Endothelial cell of umbilical vein (primary cell): ENCODE measurements at regions not wholly inside any gene's neighbourhood (a gene's known extent, or its start where the extent isn't known, plus 50 kb on each side); places are given as distances from the start of the nearest gene placed in this dataset.

Experiments
- EZH2 ChIP-seq: IDR thresholded peaks from 2 replicates; pipeline ENCODE4 v1.6.1; 2012; ENCODE audit warnings: borderline replicate concordance, low read depth, mild to moderate bottlenecking, moderate library complexity, low read length, inconsistent platforms; ENCODE audit not compliant: severe bottlenecking
- MYC ChIP-seq: IDR thresholded peaks from one replicate; pipeline ENCODE4 v1.6.1; 2011; ENCODE audit warnings: mild to moderate bottlenecking, low read depth, low read length
- POLR2A ChIP-seq: IDR thresholded peaks from 2 replicates; pipeline ENCODE4 v1.6.1; 2012; ENCODE audit warnings: low read depth, mild to moderate bottlenecking, control low read depth, low read length
- POLR2AphosphoS5 ChIP-seq: IDR thresholded peaks from 2 replicates; pipeline ENCODE4 v1.6.1; 2012; ENCODE audit warnings: low read depth, mild to moderate bottlenecking, control low read depth, low read length, moderate library complexity; ENCODE audit not compliant: insufficient read depth
- TF ChIP-seq, protein P1 (sequence below), 2 donors: IDR thresholded peaks; 1 replicate in 1 of 2; 2 replicates in 1 of 2; pipeline ENCODE4 v1.5.1; 2011; ENCODE audit warnings: low read length in 2 of 2, mild to moderate bottlenecking in 2 of 2, moderate library complexity in 2 of 2, control low read depth in 1 of 2, inconsistent platforms in 1 of 2, low read depth in 1 of 2; ENCODE audit not compliant: insufficient read depth in 1 of 2; ENCODE audit errors: extremely low read depth in 1 of 2
- TF ChIP-seq, protein P2 (sequence below): IDR thresholded peaks from 2 replicates; pipeline ENCODE4 v1.6.1; 2011; ENCODE audit not compliant: insufficient read depth, insufficient read length

DNA sequence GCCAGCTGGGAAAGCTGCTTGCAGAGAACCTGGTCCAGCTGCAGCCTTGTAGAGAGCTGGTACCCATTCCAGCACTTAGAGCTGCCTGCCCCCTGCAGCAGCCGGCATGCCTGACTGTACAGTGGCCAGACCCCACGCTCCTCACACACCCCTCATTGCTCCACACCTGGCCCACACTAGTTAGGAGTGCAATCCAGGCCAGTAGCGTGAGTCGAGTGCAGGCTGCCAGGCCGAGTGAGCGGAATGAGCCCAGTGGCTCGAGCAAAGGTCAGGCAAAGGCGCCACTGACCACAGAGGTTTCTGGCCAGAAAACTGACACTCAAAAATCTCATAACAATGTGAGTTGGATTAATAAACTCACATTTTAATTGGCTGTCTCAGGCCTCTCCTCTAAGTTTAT, 921.7 kb upstream of the KCND2 start:
- TF ChIP-seq, protein P1, sequence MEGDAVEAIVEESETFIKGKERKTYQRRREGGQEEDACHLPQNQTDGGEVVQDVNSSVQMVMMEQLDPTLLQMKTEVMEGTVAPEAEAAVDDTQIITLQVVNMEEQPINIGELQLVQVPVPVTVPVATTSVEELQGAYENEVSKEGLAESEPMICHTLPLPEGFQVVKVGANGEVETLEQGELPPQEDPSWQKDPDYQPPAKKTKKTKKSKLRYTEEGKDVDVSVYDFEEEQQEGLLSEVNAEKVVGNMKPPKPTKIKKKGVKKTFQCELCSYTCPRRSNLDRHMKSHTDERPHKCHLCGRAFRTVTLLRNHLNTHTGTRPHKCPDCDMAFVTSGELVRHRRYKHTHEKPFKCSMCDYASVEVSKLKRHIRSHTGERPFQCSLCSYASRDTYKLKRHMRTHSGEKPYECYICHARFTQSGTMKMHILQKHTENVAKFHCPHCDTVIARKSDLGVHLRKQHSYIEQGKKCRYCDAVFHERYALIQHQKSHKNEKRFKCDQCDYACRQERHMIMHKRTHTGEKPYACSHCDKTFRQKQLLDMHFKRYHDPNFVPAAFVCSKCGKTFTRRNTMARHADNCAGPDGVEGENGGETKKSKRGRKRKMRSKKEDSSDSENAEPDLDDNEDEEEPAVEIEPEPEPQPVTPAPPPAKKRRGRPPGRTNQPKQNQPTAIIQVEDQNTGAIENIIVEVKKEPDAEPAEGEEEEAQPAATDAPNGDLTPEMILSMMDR (IDR thresholded peaks at IDR 0.05; ENCODE audit: extremely low read depth in 1 of 2, insufficient read depth in 1 of 2, low read depth in 1 of 2, low read length in 2 of 2), result no peak
- no peak for TF ChIP-seq POLR2A
- TF ChIP-seq EZH2, result no peak
- TF ChIP-seq, protein P2, sequence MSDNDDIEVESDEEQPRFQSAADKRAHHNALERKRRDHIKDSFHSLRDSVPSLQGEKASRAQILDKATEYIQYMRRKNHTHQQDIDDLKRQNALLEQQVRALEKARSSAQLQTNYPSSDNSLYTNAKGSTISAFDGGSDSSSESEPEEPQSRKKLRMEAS, result no peak
- TF ChIP-seq MYC, result no peak
- no peak for TF ChIP-seq POLR2AphosphoS5
